ENCODE measurements at regions not wholly inside any gene's neighbourhood (a gene's known extent, or its start where the extent isn't known, plus 50 kb on each side); places are given as distances from the start of the nearest gene placed in this dataset.

DNA sequence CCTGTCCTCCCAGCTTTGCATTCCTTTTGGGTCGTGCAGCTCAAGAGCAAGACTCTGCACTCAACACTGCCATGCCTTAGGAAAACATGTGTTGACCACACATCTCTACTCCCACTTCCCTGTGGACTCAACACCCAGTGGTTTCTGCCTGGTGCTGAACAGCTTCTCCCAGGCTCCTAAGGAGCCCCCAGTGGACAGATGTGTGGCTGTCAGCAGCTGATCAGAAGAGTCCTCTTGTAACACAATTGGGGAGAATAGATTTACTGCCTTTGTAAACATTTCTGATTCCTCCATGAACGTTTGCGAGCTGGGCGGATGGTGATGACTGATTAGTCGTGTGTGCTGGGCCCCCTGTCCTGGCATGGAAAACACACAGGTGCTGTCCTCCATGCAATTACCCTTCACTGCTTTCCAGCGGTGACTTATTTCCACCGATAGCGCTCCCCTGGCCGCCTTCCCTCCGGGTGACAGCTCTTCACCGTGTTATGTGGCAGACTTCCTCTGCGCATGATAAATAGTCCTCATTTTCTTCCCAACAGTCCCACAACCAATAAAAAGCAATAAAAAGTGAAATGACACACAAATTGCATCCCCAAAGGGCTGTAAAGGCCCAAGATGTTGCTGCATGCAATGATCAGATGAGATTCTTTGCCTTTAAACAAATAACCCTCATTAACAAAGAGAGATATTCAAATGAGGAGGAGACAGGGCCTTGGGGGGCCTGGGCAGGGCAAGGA lies 249.4 kb upstream of the AJAP1 start:
- DNase-seq (ENCODE audit: extremely low read depth in 1 of 2, low read depth in 1 of 2), result no peak

DNA sequence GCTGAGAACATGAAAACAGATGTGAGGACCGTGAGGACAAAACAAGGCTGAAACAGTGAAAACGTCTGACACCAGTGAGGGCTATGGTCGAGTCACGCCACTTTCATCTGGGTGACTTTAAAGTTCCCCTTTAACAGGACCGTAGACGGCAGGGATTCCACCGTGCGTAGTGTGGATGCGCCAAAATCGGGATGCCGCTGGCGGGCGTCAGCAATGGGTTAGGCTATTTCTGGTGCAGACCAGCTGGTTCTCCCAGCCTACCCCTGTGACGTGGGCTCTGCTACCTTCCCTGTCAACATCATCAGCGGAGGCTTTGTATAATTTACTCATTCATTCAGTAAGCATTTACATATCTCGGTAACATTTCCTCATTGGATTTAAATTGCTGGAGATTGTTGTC lies 246.6 kb upstream of the AJAP1 start:
- DNase-seq (ENCODE audit: extremely low read depth in 1 of 2, low read depth in 1 of 2), result no peak

DNA sequence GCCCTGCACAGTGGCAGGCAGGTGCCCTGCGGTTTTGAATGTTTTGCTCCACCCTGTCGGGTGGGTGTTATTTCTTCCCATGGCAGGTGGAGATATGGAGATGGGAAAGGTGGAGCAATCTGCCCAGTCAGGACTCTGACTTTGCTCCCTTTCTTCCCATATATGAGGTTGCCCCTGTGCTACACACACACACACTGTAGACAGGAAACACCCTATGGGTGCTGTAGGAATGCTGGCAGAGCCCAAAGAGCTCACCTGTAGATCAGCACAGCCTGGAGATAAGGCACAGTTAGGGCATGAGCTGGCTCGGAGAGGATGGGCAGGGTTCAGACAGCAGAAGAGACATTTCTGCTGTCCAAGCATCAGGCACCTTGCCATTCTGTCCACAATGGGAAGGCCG lies 246.0 kb upstream of the AJAP1 start:
- no peak for DNase-seq (ENCODE audit: extremely low read depth in 1 of 2, low read depth in 1 of 2)

DNA sequence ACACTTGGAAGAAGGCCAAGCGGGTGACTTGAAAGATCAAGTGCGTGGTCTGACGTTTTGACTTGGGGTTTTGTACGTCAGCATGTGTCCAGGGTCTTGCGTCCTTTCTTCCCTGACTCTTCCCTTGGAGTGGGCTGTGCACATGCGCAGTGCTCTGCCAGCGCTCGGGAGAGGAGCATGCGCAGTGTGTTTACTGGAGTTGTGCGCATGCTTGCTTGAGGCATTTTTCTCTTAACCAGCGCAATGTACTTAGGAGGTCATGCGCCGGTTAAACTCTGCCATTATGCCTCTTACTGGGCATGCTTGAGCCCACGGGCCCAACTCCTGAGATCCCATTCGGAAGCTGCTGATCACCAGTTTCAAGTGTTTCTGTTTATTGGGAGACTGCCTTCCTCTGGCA lies 242.5 kb upstream of the AJAP1 start:
- no peak for DNase-seq (ENCODE audit: extremely low read depth in 1 of 2, low read depth in 1 of 2)

DNA sequence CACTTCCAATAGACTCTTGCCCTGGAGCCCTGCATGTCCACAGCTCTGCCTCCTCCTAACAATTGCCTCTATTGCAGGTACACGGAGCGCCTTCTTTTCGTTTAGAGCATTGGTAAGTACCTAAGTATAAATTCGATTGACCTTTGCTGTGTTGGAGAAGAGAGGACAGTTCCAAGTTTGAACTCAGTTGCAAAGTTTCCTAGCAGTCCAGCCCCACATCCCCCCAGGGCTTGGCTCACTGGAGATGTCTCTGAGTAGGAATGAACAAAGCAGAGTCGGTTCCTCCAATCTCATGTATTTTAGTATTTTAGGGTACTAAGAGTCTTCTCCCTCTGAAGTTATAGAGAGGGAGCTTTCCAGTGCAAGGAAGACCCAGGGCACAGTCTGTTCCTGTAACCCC lies 238.9 kb upstream of the AJAP1 start:
- no peak for DNase-seq (ENCODE audit: extremely low read depth in 1 of 2, low read depth in 1 of 2)

DNA sequence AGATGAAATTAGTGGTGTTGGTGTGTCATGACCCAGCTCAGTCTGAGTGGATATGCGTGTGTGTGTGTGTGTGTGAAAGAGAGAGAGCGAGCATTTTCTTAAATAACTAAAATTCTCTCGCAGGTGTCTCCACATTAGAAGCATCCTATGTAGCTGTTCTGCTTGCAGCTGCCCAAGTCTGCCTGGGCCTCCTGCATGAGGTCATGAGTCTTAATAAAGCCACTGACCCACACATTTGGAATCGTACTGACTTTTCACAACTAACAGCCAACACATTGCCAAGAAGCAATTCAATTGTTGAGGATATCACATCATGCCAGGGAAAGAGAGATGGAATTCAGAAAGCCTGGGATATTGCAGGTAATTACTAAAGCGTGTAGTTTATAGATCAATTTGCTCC lies 238.2 kb upstream of the AJAP1 start:
- DNase-seq (ENCODE audit: extremely low read depth in 1 of 2, low read depth in 1 of 2), result no peak

DNA sequence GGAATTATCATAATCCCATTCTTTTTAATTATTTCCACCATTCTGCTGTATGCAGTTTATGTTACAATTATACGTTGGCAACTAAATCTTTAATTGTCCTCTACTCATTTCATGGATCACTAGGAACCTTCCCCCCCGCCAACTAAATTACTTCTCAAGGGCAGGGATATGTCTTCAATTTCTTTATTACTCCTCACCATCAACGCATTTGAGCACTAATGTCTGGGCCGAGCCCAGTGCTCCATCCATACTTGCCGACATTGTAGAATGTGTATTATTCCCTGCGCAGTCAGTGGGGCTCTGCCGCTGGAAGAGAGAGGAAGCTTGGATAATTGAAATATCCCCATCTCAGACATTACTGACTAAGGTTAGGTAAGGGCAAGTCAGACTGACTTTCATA lies 236.4 kb upstream of the AJAP1 start:
- no peak for DNase-seq (ENCODE audit: extremely low read depth in 1 of 2, low read depth in 1 of 2)

DNA sequence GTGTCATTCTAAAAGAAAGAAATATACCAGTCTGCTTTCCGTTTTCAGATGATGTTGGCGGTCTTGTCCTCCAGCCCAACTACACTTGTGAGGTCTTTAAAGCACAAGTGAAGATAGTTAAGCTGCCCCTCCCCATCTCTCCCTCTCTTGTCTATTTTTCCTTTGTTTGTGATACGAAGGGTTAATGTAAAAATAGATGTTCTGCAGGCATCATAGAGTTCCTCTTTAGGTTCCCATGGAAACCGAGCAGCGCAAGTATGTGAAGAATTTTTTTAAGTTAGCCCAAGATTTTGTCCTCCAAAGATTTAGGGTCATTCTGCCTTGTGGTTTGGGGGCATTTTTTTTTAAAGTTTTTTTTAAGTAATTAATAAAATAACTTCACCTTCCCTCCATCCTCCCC lies 232.4 kb upstream of the AJAP1 start:
- no peak for DNase-seq (ENCODE audit: extremely low read depth in 1 of 2, low read depth in 1 of 2)

DNA sequence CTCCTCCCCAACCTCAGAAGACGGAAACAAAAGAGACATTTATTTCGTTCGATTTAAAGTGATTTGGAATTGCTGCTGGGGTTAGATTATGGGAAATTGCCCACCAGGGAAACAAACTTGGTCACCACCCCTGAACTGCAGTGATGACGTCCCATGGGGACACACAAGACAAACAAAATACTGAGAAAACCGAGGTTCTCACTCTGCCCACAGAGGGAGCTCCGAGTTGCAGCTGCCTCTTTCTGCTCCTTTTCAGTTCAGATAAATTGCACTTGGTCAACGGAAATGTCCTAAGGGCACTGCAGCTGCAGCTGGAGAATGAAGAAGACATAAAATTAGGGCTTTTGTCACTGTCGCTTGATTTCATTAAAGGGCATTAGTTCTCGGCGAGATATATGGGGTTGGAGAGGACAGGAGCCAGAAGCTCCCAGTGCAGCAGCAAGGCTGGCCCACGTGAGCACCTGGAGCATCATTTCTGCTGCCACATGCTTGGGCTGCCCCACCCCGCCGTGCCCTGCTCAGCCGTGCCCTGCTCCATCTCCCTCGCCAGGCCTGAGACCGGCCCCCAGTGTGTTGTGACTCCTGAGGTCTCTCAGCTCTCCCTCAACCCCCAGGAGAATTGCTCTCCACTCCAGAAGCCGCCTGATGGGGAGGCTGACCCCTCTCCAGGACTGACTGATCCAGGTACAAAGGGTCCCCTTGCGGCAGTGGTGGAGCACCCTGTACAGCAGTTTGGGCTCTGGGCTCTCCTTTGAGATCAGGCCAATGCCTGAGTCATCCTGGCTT lies 231.7 kb upstream of the AJAP1 start:
- DNase-seq (ENCODE audit: extremely low read depth in 1 of 2, low read depth in 1 of 2), result no peak

DNA sequence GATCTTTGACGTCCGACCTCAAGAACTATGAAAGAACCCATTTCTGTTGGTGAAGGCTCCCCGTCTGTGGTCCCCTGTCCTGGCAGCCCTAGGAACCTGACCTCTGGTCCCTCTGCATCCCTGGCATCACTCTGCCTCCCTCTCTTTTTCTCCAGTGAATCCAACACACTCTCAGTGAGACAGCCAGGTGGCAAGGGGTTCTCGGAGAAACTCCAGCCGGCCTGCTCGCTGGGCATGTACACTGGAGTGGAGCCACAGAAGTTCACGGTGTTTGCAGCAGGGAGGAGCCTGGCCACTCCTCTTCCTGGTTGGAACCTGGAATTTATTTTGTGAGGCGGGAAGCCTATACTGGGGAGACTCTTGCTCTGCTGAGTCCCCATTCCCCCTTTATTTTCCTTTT lies 230.2 kb upstream of the AJAP1 start:
- DNase-seq (ENCODE audit: extremely low read depth in 1 of 2, low read depth in 1 of 2), result no peak

DNA sequence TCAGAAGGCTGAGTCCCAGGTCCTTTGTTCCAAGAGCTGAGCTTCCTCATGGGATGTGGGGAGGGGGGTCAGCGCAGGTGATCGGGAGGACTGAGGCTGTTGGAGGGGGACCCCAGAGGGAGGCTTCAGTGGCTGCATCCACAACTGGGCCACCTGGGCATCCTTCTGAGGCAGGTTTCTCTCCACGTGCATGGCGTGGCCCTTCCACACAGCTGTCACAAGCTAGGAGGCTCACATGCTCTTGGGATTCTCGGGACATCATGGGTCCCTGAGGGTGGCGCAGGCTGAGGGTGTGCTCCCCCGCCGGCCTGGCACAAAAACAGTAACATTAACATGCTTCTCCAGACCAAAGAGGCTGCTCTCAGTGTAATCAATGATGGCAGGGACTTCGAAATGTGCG lies 229.6 kb upstream of the AJAP1 start:
- no peak for DNase-seq (ENCODE audit: extremely low read depth in 1 of 2, low read depth in 1 of 2)

DNA sequence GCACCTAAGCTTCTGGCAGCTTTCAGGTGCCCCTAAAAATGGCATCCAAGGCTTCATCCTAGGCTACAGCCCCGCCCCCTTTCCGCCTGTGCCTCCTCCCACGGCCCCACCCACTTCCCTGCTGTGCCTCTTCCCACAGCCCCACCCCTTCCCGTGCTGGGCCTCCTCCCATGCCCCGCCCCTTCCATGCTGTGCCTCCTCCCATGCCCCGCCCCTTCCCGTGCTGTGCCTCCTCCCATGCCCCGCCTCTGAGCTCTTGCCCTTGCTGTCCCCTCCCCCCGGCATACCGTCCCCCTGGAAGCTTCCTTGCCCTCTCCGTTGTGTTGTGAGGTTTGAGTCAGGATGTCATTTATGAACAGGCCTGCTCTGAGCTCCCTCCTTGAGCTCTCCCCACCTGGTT lies 228.5 kb upstream of the AJAP1 start:
- DNase-seq (ENCODE audit: extremely low read depth in 1 of 2, low read depth in 1 of 2), result peak in 1 of 2 donors; percentile 1

DNA sequence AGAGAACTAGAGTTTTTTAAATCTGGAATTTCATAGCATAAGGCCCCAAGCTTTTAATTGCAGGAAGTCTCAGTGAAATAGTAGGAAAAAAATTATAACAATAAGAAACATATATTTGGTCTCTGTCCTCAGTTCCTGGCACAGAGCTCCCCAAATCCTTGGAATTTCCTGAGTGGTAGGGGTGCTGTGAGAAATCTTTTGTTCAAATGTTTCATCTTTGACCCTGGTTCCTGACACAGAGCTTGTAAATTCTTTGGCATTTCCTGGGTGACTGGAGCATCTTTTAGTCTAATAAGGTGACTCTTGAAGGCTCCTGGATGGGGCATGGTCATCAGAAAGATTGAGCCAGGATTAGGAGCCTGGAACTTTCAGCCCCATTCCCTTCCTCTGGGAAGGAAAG lies 225.7 kb upstream of the AJAP1 start:
- no peak for DNase-seq (ENCODE audit: extremely low read depth in 1 of 2, low read depth in 1 of 2)

DNA sequence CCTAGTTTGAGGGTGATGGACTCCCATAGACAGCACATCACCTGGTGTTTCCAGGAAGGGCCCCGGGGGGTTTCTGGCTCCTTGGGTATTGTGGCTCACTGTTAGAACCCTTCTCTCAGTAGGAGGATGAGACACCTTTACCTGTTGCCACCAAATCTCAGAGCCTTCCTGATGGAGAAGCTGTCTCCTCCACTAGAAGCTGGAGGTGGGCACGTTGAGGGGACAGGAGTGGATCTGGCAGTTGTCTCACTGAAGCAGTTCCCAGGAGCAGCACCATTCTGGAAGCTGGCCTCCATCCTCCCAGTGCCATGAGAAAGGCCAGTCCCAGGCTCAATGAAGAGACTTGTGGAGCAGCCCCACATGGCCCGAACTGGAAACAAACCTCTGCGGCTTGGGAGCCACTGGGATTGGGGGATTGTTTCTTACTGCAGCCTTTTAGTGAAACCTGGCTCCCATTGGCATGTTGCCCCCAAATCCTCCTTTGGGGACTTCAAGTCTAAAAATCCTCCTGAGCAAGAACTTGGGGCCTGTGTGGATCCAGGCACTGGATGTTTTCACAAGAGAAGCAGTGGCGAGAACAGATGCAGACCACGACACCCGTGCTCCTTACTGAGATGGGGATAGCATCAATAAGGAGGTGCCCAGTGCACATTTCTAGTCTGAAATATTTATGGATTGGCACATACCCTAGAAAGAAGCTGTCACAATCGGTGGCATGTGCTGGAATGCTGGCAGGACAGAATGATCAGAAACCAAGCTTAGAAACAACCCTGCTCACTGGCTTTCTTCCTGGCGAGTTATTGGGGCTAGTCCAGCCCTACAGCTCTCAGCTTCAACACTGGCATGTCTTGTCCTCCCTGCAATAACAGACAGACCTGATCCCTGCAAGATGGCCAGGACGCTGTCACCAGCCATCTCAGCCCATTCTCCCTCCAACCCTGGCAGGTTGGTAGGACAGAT lies 223.7 kb upstream of the AJAP1 start:
- DNase-seq (ENCODE audit: extremely low read depth in 1 of 2, low read depth in 1 of 2), result no peak

DNA sequence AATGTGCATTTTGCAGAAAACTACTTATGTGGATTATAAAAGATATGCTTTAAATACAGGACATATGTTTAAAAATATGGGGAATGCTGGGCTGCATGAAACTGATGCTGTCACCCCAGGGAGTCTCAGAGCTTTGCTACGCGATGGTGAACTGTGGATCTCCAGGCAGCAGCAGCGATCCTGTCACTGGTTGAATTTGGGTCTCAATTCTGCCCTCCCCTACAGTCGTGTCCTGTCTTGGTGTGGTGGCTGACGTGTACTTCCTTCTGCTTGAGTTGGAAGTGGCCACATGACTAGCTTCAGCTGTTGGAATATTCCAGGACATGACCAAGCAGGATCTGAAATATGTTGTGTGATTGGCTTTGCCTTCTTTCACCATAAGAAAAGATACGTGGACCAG lies 222.9 kb upstream of the AJAP1 start:
- DNase-seq (ENCODE audit: extremely low read depth in 1 of 2, low read depth in 1 of 2), result no peak

DNA sequence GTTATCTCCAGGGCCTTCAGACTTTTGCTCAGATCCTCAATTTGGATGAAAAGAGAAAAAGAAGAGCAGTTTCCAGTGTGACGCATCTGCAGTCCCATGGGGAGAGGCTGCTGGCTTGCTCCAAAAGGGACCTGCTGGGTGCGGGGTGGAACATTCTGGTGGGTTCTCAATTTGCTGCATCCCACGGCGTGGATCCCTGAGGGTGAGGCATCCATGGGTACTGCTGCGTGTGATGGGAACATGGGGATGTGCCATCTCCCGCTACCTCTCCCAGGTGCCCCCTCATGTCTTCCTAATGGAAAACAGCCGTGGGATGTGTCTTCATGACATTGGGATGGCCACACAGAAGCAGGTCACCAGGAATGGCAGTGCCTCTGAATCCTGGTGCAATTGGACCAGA lies 221.3 kb upstream of the AJAP1 start:
- DNase-seq (ENCODE audit: extremely low read depth in 1 of 2, low read depth in 1 of 2), result no peak

DNA sequence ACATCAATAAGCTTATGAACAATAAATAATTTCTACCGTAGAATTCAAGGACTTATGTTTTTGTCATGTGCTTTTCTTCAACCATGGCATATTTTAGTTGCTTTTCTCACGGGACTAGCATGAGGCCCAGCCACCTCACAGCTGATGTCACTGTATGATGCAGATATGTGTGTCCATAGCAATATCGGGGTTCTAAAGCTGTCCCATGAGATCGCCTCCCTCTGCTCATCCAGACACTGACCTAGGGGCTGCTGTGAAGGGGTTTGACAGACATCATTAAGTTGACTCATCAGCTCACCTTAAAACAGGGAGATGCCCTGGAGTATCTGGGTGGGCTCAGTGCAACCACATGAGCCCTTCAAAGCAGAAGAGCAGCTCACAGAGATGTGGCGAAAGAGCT lies 210.3 kb upstream of the AJAP1 start:
- DNase-seq (ENCODE audit: extremely low read depth in 1 of 2, low read depth in 1 of 2), result no peak

DNA sequence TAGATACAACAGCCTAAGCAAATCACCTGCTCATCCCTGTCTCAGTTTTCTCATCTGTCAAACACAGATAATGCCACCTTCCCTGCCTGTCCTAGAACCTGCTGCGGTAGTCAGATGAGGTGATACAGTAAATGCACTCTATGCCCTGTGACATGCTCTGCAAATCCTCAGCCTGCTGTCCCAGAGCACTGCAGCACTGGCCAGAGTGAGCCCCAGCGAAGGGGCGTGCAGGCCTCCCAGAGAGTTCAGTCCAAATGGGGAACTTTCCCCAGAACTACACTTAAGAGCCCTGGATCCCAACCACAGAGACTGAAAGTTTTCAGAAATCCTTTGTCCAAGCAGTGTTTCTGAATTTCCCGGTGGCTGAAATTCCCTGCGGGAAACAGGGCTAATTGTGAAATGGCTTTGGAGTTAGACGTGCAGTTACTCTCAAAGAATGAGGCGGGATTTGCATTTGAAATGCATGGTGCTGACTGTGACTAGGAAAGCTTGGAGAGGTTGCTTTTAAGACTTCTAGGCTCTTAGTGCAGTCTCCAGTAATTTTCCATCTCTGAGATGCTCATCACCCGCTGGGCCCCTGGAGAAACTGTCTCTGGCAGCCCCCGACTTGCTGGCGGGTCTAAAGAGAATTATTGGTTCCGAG lies 206.5 kb upstream of the AJAP1 start:
- DNase-seq (ENCODE audit: extremely low read depth in 1 of 2, low read depth in 1 of 2), result no peak

DNA sequence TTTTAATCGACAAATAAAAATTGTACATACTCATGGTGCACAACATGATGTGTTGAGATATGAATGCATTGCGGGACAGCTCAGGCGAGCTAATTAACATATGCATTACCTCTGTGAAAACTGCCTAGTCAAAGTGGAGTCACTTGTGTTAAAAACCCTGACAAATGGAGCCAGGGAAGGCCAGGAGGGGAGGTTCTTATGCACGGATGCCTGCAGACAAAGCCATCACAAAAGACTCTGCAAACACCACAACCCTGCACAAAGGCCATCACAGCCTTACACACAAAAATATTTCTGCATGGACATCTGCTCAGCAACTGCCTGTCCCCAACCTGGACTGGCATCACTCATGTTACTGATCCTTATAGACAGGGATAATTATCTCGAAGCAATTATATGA lies 204.4 kb upstream of the AJAP1 start:
- no peak for DNase-seq (ENCODE audit: extremely low read depth in 1 of 2, low read depth in 1 of 2)

DNA sequence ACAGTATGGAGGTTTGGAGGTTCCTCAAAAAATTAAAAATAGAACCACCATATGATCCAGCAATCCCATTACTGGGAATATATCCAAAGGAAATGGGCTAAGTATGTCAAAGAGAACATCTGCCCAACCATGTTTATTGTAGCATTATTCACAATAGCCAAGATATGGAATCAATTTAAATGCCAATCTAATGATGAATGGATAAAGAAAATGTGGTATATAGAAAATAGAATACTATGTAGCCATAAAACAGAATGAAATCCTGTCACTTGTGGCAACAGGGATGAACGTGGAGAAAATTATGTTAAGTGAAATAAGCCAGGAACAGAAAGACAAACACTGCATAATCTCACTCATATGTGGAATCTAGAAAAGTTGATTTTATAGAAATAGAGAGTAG lies 201.7 kb upstream of the AJAP1 start:
- no peak for DNase-seq (ENCODE audit: extremely low read depth in 1 of 2, low read depth in 1 of 2)

DNA sequence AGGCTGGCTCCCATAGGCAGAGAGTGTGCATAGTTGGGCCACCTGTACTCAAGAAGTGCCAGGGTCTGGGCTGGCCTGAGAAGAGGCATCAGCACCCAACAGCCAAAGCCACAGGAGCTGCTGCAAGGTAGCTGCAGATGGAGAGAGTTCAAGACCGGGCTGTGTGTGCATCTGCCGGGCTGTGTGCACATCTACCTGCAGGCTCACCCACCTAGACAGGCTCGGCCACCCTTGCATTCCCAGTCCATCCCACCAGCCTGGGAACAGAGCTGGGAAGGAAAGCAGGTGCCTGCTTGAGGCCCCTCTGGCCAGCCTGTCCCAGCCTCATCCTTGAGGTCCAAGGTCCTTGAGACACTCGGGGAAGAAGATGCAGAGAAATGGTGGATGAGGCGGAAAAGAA lies 194.4 kb upstream of the AJAP1 start:
- no peak for DNase-seq (ENCODE audit: extremely low read depth in 1 of 2, low read depth in 1 of 2)

All from stimulated activated CD8-positive, alpha-beta memory T cell treated with anti-CD3 and anti-CD28 coated beads, Interleukin-7, amount 100 ng/mL, for 48 hours (primary cell).